ENCODE measurements at regions not wholly inside any gene's neighbourhood (a gene's known extent, or its start where the extent isn't known, plus 50 kb on each side); places are given as distances from the start of the nearest gene placed in this dataset.
"Not testable (repeated sequence)": the region's sequence is repeated elsewhere in the genome, so short reads cannot be mapped to it uniquely, and the experiment has no call there.

- in situ Hi-C loops (cut with MboI; ENCODE audit: low sequenced_read_pairs): not testable (repeated sequence)
Measured at GRCh38 chr14:105675433-105675832, 149.1 kb downstream of the TMEM121 start.

GRCh38 chr14:105675905-105676670, 149.7 kb downstream of the TMEM121 start:
- in situ Hi-C loops (cut with MboI; ENCODE audit: low sequenced_read_pairs): not testable (repeated sequence)

GRCh38 chr14:105678057-105678456, 151.7 kb downstream of the TMEM121 start:
- in situ Hi-C loops (cut with MboI; ENCODE audit: low sequenced_read_pairs): not testable (repeated sequence)

- in situ Hi-C loops (cut with MboI; ENCODE audit: low sequenced_read_pairs): not testable (repeated sequence)
Measured at GRCh38 chr14:105678996-105679958, 152.9 kb downstream of the TMEM121 start.

GRCh38 chr14:105679959-105680735, 153.8 kb downstream of the TMEM121 start:
- in situ Hi-C loops (cut with MboI; ENCODE audit: low sequenced_read_pairs): not testable (repeated sequence)

- in situ Hi-C loops (cut with MboI; ENCODE audit: low sequenced_read_pairs): not testable (repeated sequence)
Measured at GRCh38 chr14:105680736-105681098, 154.3 kb downstream of the TMEM121 start.

- in situ Hi-C loops (cut with MboI; ENCODE audit: low sequenced_read_pairs): not testable (repeated sequence)
Measured at GRCh38 chr14:105681606-105682185, 155.3 kb downstream of the TMEM121 start.

- in situ Hi-C loops (cut with MboI; ENCODE audit: low sequenced_read_pairs): not testable (repeated sequence)
Measured at GRCh38 chr14:105682442-105682841, 156.1 kb downstream of the TMEM121 start.

GRCh38 chr14:105682956-105683570, 156.7 kb downstream of the TMEM121 start:
- in situ Hi-C loops (cut with MboI; ENCODE audit: low sequenced_read_pairs): no loop called here

GRCh38 chr14:105684056-105684455, 157.7 kb downstream of the TMEM121 start:
- in situ Hi-C loops (cut with MboI; ENCODE audit: low sequenced_read_pairs): not testable (repeated sequence)

GRCh38 chr14:105684597-105684996, 158.2 kb downstream of the TMEM121 start:
- in situ Hi-C loops (cut with MboI; ENCODE audit: low sequenced_read_pairs): not testable (repeated sequence)

GRCh38 chr14:105685003-105685402, 158.6 kb downstream of the TMEM121 start:
- in situ Hi-C loops (cut with MboI; ENCODE audit: low sequenced_read_pairs): no loop called here

GRCh38 chr14:105685605-105686004, 159.2 kb downstream of the TMEM121 start:
- in situ Hi-C loops (cut with MboI; ENCODE audit: low sequenced_read_pairs): not testable (repeated sequence)

- in situ Hi-C loops (cut with MboI; ENCODE audit: low sequenced_read_pairs): not testable (repeated sequence)
Measured at GRCh38 chr14:105686050-105686449, 159.7 kb downstream of the TMEM121 start.

- in situ Hi-C loops (cut with MboI; ENCODE audit: low sequenced_read_pairs): not testable (repeated sequence)
Measured at GRCh38 chr14:105686462-105687170, 160.2 kb downstream of the TMEM121 start.

GRCh38 chr14:105687171-105688022, 161.0 kb downstream of the TMEM121 start:
- in situ Hi-C loops (cut with MboI; ENCODE audit: low sequenced_read_pairs): not testable (repeated sequence)

GRCh38 chr14:105688023-105688351, 161.6 kb downstream of the TMEM121 start:
- in situ Hi-C loops (cut with MboI; ENCODE audit: low sequenced_read_pairs): not testable (repeated sequence)

- in situ Hi-C loops (cut with MboI; ENCODE audit: low sequenced_read_pairs): not testable (repeated sequence)
Measured at GRCh38 chr14:105688664-105689221, 162.4 kb downstream of the TMEM121 start.
